Medulla oblongata (tissue), 1 donor: ENCODE measurements at regions not wholly inside any gene's neighbourhood (a gene's known extent, or its start where the extent isn't known, plus 50 kb on each side); places are given as distances from the start of the nearest gene placed in this dataset.
A peak's percentile ranks its signal among the peaks of the same experiment; 100 is the strongest.
"Not testable (repeated sequence)": the region's sequence is repeated elsewhere in the genome, so short reads cannot be mapped to it uniquely, and the experiment has no call there.

Experiments used
- DNase-seq: peaks from one replicate; pipeline ENCODE4 v3.0.0-alpha.2; 2015; ENCODE audit errors: extremely low spot score

GRCh38 chr2:117519721-117520120 is 294.8 kb upstream of the DDX18 start:
- DNase-seq: no peak

GRCh38 chr2:117523267-117523666 is 291.2 kb upstream of the DDX18 start:
- no peak for DNase-seq

- DNase-seq: no peak
These were observed 290.7 kb upstream of the DDX18 start for GRCh38 chr2:117523711-117524238.

GRCh38 chr2:117536139-117536538 is 278.4 kb upstream of the DDX18 start:
- DNase-seq: no peak

- DNase-seq: no peak
These were observed 277.5 kb upstream of the DDX18 start for GRCh38 chr2:117537032-117537431.

GRCh38 chr2:117551858-117552257 is 262.6 kb upstream of the DDX18 start:
- DNase-seq: no peak

GRCh38 chr2:117553448-117553847 is 261.0 kb upstream of the DDX18 start:
- DNase-seq: no peak

GRCh38 chr2:117555965-117556364 is 258.5 kb upstream of the DDX18 start:
- DNase-seq: no peak

- DNase-seq: no peak
These were observed 256.9 kb upstream of the DDX18 start for GRCh38 chr2:117557626-117558025.

- DNase-seq: peak; percentile 7
These were observed 251.8 kb upstream of the DDX18 start for GRCh38 chr2:117562654-117563053.

GRCh38 chr2:117571590-117572349 is 242.7 kb upstream of the DDX18 start:
- no peak for DNase-seq

GRCh38 chr2:117587310-117587709 is 227.2 kb upstream of the DDX18 start:
- no peak for DNase-seq

GRCh38 chr2:117603060-117603459 is 211.4 kb upstream of the DDX18 start:
- DNase-seq: no peak

GRCh38 chr2:117603567-117603966 is 210.9 kb upstream of the DDX18 start:
- no peak for DNase-seq

GRCh38 chr2:117607202-117607601 is 207.3 kb upstream of the DDX18 start:
- no peak for DNase-seq

GRCh38 chr2:117613101-117613500 is 201.4 kb upstream of the DDX18 start:
- DNase-seq: no peak

- DNase-seq: no peak
These were observed 200.2 kb upstream of the DDX18 start for GRCh38 chr2:117614296-117614695.

GRCh38 chr2:117614823-117615534 is 199.5 kb upstream of the DDX18 start:
- DNase-seq: no peak

- no peak for DNase-seq
These were observed 195.9 kb upstream of the DDX18 start for GRCh38 chr2:117618607-117619006.

GRCh38 chr2:117621326-117621725 is 193.2 kb upstream of the DDX18 start:
- no peak for DNase-seq

GRCh38 chr2:117623175-117623574 is 191.3 kb upstream of the DDX18 start:
- DNase-seq: not testable (repeated sequence)

GRCh38 chr2:117631152-117631945 is 183.1 kb upstream of the DDX18 start:
- DNase-seq: no peak
